Breast epithelium (tissue), 3 donors: ENCODE measurements at regions not wholly inside any gene's neighbourhood (a gene's known extent, or its start where the extent isn't known, plus 50 kb on each side); places are given as distances from the start of the nearest gene placed in this dataset.

ENCODE experiments used
- CTCF ChIP-seq, 3 donors: fragments of 450-650 bp; IDR thresholded peaks; one replicate each; pipeline ENCODE4 v1.5.1; 2016 to 2017; ENCODE audit warnings: antibody characterized with exemption in 3 of 3, mild to moderate bottlenecking in 3 of 3, moderate library complexity in 3 of 3
- POLR2A ChIP-seq: fragments of 450-650 bp; IDR thresholded peaks from one replicate; pipeline ENCODE4 v1.6.1; 2016; ENCODE audit warnings: antibody characterized with exemption, mild to moderate bottlenecking, moderate library complexity
- POLR2AphosphoS5 ChIP-seq, 3 donors: sonication (generic); formaldehyde crosslinking; IDR thresholded peaks; one replicate each; pipeline ENCODE4 v1.6.1; 2017; ENCODE audit warnings: antibody characterized with exemption in 3 of 3

GRCh38 chr5:158013303-158013702, 154.4 kb upstream of the CLINT1 start:
- TF ChIP-seq CTCF (IDR thresholded peaks at IDR 0.05) (no peak), POLR2A (no peak), POLR2AphosphoS5 (IDR thresholded peaks at IDR 0.05) (no peak)
